OCI-LY7 (cell line): ENCODE measurements at regions not wholly inside any gene's neighbourhood (a gene's known extent, or its start where the extent isn't known, plus 50 kb on each side); places are given as distances from the start of the nearest gene placed in this dataset.

ENCODE experiments used
- BruUV-seq: library from RNA; stranded (reverse); fragments of 400-500 nt; replicated peaks from 2 replicates; lab custom pipeline; 2021; lab: Mats Ljungman, UMichigan
- CTCF ChIA-PET: fragments of 300-600 bp; sonication (Branson Sonifier 250); formaldehyde crosslinking; loops from one replicate; lab custom pipeline; 2022; ENCODE audit warnings: antibody characterized with exemption; ENCODE audit not compliant: unreplicated experiment; lab: Charles Lee
- POLR2A ChIA-PET: fragments of 300-600 bp; sonication (Branson Sonifier 250); formaldehyde crosslinking; loops from one replicate; lab custom pipeline; 2022; ENCODE audit warnings: antibody characterized with exemption; lab: Charles Lee
- DNase-seq: peaks from one replicate; pipeline ENCODE4 v3.0.0-alpha.2; 2015; ENCODE audit warnings: low spot score
- H2AFZ ChIP-seq: fragments of 200-600 bp; sonication (generic), shearing (Covaris generic); 2 replicates; pipeline ENCODE4 v1.6.1; 2014; ENCODE audit warnings: mild to moderate bottlenecking, antibody characterized with exemption, low read length, moderate library complexity
- H3K27ac ChIP-seq: fragments of 200-600 bp; sonication (generic); 2 replicates; pipeline ENCODE4 v1.5.1; 2014; ENCODE audit warnings: mixed run types, low read depth, mild to moderate bottlenecking, moderate library complexity, low read length, inconsistent platforms; ENCODE audit not compliant: poor library complexity, severe bottlenecking
- H3K36me3 ChIP-seq: fragments of 200-600 bp; sonication (generic); 2 replicates; pipeline ENCODE4 v1.6.1; 2014; ENCODE audit warnings: mild to moderate bottlenecking, antibody characterized with exemption, low read length, moderate library complexity, mixed read lengths; ENCODE audit not compliant: insufficient read depth
- H3K4me1 ChIP-seq: fragments of 200-600 bp; sonication (generic); 2 replicates; pipeline ENCODE4 v1.5.1; 2014; ENCODE audit warnings: mild to moderate bottlenecking, low read length; ENCODE audit not compliant: insufficient read depth, poor library complexity, severe bottlenecking
- H3K4me2 ChIP-seq: fragments of 200-600 bp; sonication (generic); 2 replicates; pipeline ENCODE4 v1.6.1; 2014; ENCODE audit warnings: mild to moderate bottlenecking, low read length
- H3K4me3 ChIP-seq: fragments of 200-600 bp; sonication (generic); 2 replicates; pipeline ENCODE4 v1.5.1; 2014; ENCODE audit warnings: mild to moderate bottlenecking, low read depth, low read length; ENCODE audit not compliant: poor library complexity, severe bottlenecking
- H3K79me2 ChIP-seq: fragments of 200-600 bp; sonication (generic); 2 replicates; pipeline ENCODE4 v1.6.1; 2016; ENCODE audit warnings: low read depth, mild to moderate bottlenecking, low read length, moderate library complexity, mixed read lengths; ENCODE audit not compliant: insufficient read depth
- H3K9me2 ChIP-seq: fragments of 200-600 bp; sonication (generic); 2 replicates; pipeline ENCODE4 v1.6.1; 2016; ENCODE audit warnings: mild to moderate bottlenecking, low read length, mixed read lengths; ENCODE audit not compliant: insufficient read depth
- H3K9me3 ChIP-seq: fragments of 200-600 bp; sonication (generic); 2 replicates; pipeline ENCODE4 v1.6.1; 2014; ENCODE audit warnings: mild to moderate bottlenecking, mixed run types, low read length, mixed read lengths
- H4K20me1 ChIP-seq: fragments of 200-600 bp; sonication (generic); 2 replicates; pipeline ENCODE4 v1.6.1; 2014; ENCODE audit warnings: mild to moderate bottlenecking, antibody characterized with exemption, low read length, moderate library complexity, mixed read lengths; ENCODE audit not compliant: insufficient read depth
- EZH2phosphoT487 ChIP-seq: fragments of 200-600 bp; sonication (generic); IDR thresholded peaks from 2 replicates; pipeline ENCODE4 v1.6.1; 2018; ENCODE audit warnings: low read depth, borderline replicate concordance, mild to moderate bottlenecking, mixed run types, antibody characterized with exemption, low read length, moderate library complexity, mixed read lengths
- intact Hi-C: fragments of 100-400 bp; cut with micrococcal nuclease; formaldehyde crosslinking; loops from one replicate; pipeline ENCODE4 v1.10.0; 2022; ENCODE audit not compliant: unreplicated experiment
- TF ChIP-seq, protein P1 (sequence below): fragments of 200-600 bp; sonication (generic); conservative IDR thresholded peaks from 2 replicates; pipeline ENCODE4 v1.5.1; 2014; ENCODE audit warnings: mild to moderate bottlenecking, antibody characterized with exemption, low read length, moderate library complexity, mixed read lengths

DNA sequence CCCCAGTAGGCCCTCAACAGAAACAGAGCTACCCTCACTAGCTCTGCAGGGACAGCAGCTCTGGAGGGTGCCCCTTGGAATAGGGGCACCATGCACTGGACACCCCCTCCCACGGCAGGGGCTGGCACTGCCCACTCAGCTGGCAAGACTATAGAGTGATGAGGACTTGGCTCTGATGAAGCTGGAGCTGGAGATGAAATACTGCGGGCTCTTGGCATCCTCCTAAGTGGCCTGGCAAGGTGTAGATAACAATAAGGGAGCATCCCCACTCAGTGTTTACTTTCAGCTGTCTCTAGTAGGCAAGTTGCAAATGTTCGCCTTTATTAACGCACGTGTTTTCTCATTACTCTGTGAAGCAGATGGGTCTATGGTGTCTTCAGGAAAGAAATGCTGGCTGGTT is 92.7 kb downstream of the PDCL3 start:
- no peak for DNase-seq
- Histone ChIP-seq H3K4me2 (no peak overlapping the region), H3K9me3 (no peaks in the 10 kb centered on the region), H3K79me2 (no peaks in the 10 kb centered on the region), H3K4me3 (no peak overlapping the region), H3K9me2 (no peaks in the 10 kb centered on the region), H3K4me1 (no peaks in the 10 kb centered on the region), H2AFZ (no peak overlapping the region), H3K27ac (no peak overlapping the region), H3K36me3 (no peaks in the 10 kb centered on the region), H4K20me1 (no peaks in the 10 kb centered on the region)
- BruUV-seq = no TSS peak
- ChIA-PET POLR2A (interaction anchor here (0.6 to 1.1 kb wide), 3 partner anchors 19 to 380 kb away, joined by 3 read pairs; no protein-coding TSS in a partner anchor), CTCF (no interaction called here)
- TF ChIP-seq, protein P1, sequence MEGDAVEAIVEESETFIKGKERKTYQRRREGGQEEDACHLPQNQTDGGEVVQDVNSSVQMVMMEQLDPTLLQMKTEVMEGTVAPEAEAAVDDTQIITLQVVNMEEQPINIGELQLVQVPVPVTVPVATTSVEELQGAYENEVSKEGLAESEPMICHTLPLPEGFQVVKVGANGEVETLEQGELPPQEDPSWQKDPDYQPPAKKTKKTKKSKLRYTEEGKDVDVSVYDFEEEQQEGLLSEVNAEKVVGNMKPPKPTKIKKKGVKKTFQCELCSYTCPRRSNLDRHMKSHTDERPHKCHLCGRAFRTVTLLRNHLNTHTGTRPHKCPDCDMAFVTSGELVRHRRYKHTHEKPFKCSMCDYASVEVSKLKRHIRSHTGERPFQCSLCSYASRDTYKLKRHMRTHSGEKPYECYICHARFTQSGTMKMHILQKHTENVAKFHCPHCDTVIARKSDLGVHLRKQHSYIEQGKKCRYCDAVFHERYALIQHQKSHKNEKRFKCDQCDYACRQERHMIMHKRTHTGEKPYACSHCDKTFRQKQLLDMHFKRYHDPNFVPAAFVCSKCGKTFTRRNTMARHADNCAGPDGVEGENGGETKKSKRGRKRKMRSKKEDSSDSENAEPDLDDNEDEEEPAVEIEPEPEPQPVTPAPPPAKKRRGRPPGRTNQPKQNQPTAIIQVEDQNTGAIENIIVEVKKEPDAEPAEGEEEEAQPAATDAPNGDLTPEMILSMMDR = no peak
- TF ChIP-seq EZH2phosphoT487 = no peak
- intact Hi-C loops = no loop called here

DNA sequence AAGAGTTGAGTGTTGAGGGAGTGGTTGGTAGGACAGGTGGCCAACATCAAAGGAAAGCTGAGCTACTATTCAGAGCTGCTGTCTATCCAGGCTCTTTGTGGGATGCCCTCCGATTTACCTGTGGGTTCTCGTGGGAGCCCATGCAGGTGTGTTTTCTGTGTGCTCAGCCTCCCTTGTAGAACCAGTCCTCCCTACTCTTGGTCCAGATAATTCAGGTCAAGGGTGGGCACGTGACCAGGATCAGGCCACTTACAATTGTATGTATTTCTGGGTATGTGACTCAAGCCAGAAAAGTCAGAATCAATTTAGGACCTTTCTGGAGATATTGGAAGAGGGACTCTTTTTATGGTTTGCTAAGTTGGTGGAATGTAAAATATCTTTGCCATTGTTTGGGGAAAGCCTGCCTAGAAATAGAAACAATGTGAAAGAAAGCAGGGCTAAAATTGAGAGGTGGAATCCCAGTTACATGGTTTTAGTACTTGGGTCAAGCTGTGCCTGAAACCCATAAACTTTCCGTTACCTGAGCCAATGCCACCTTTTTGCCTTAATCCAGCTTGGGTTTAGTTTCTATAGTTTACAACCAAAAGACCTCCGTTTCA is 93.2 kb downstream of the PDCL3 start:
- no peaks in the 10 kb centered on the region for H3K9me2 ChIP-seq
- POLR2A ChIA-PET = interaction anchor here (1.1 kb wide), 1 partner anchor 19 kb away, joined by 3 read pairs; no protein-coding TSS in a partner anchor
- BruUV-seq = no TSS peak
- no peak overlapping the region for H2AFZ ChIP-seq
- no peak overlapping the region for H3K4me2 ChIP-seq
- DNase-seq = no peak
- no peak overlapping the region for H3K4me3 ChIP-seq
- H3K79me2 ChIP-seq = no peaks in the 10 kb centered on the region
- CTCF ChIA-PET = no interaction called here
- H4K20me1 ChIP-seq = no peaks in the 10 kb centered on the region
- H3K27ac ChIP-seq = no peak overlapping the region
- TF ChIP-seq EZH2phosphoT487 = no peak
- TF ChIP-seq, protein P1 = no peak
- intact Hi-C loops = no loop called here
- H3K36me3 ChIP-seq = no peaks in the 10 kb centered on the region
- no peaks in the 10 kb centered on the region for H3K4me1 ChIP-seq
- no peaks in the 10 kb centered on the region for H3K9me3 ChIP-seq

DNA sequence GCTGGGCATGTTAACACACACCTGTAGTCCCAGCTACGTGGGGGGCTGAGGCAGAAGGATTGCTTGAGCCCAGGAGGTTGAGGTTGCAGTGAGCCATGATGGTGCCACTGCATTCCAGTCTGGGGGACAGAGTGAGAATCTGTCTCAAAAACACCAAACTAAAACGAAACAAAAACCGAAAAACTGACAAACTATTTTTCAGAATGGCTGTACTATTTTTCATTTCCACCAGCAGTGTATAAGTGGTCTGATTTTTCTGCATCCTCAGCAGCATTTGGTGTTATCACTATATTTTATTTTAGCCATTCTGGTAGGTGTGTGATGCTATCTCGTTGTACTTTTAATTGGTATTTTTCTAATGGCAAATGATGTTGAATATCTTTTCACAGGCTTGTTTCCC is 95.2 kb downstream of the PDCL3 start:
- H3K4me3 ChIP-seq = no peak overlapping the region
- POLR2A ChIA-PET = interaction anchor here (0.5 to 0.7 kb wide), 2 partner anchors 15 to 1329 kb away, joined by 3 read pairs; no protein-coding TSS in a partner anchor

More for the DNA sequence above, 95.2 kb downstream of the PDCL3 start:
- Histone ChIP-seq H3K36me3 (no peaks in the 10 kb centered on the region), H3K9me3 (no peaks in the 10 kb centered on the region), H3K9me2 (no peaks in the 10 kb centered on the region), H3K4me1 (no peaks in the 10 kb centered on the region), H4K20me1 (no peaks in the 10 kb centered on the region), H2AFZ (no peak overlapping the region), H3K79me2 (no peaks in the 10 kb centered on the region), H3K27ac (no peak overlapping the region), H3K4me2 (no peak overlapping the region)
- TF ChIP-seq, protein P1 = no peak
- TF ChIP-seq EZH2phosphoT487 = no peak
- BruUV-seq = no TSS peak
- no peak for DNase-seq
- CTCF ChIA-PET = no interaction called here
- intact Hi-C loops = no loop called here
